Activated naive CD4-positive, alpha-beta T cell treated with Interleukin-2 at 50 U/mL for 16 hours (primary cell): ENCODE measurements at regions not wholly inside any gene's neighbourhood (a gene's known extent, or its start where the extent isn't known, plus 50 kb on each side); places are given as distances from the start of the nearest gene placed in this dataset.
A peak's percentile ranks its signal among the peaks of the same experiment; 100 is the strongest.

ENCODE experiments used
- DNase-seq: peaks from one replicate; pipeline ENCODE4 v3.0.0-alpha.2; 2020

DNA sequence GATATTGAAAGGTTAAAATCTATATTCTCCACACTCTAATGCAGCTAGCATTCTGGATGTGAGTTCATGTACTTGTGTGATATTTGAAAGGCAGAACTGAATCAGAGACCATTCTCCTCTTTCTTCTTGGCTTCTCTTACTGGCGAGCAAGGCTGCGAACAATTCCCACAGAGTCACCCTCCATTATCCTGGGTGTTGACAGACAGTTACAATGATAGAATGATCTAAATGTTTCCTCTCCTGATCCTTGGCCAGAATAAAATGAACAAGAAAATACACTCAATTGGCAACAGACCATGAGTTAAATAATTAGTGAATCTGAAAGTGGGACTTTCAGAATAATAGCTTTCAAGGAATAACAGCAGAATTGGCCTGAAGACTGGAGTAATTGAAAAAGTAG lies 342.8 kb downstream of the RAPGEF2 start:
- no peak for DNase-seq

GRCh38 chr4:159446266-159446976 lies 343.5 kb downstream of the RAPGEF2 start:
- DNase-seq = peak; percentile 3

DNA sequence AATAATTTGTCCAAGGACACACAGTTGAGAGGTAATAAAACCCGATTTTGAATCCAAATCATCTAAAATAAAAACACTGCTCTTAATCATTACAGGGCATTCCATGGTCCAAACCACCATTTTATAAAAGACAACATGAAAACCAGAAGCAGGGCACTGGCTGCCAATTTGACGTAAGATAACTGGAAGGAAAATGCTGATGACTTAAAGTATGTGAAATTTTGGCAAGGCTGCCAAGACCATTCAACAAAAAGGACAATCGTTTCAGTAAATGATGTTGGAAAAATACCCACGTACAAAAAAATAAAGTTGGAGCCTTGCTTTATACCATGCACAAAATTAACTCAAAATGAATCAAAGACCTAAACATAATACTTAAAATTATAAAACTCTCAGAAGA lies 344.4 kb downstream of the RAPGEF2 start:
- DNase-seq = no peak

DNA sequence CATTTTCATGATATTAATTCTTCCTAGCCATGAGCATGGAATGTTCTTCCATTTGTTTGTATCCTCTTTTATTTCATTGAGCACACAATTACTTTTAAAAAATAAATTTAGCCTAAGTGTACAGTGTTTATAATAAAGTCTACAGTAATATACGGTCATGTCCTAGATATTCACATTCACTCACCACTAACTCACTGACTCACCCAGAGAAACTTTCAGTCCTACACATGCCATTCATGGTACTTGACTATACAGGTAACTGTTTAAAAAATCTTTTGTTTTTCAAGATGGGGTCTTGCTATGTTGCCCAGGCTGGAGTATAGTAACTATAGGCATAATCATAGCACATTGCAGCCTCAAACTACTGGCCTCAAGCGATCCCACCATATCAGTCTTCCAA lies 348.1 kb downstream of the RAPGEF2 start:
- no peak for DNase-seq

DNA sequence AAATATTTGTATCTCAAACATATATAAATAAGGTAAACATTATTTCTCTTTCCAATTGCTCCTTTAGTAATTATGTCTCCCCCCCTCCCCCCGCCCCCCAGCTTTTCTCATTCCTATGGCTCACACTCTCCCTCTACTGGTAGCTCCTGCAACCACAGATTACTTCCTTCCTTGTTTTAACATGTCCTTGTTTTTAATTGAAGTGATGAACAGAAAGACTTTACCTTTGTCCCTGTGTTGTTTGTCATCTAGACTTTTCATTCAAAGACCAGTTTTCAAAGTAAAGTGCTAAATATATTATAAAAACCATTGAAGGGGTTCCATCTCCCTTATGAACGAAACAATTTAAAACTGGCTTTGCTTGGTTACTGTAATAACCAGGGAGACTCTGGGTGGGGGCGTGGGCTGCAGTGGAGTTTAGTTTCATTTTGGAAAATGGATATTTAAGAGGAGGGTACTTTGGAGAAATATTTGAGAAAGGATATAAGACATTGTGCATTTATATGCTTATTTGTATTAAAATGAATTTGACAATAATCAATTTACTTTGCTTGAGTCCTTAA lies 352.9 kb downstream of the RAPGEF2 start:
- DNase-seq = no peak

DNA sequence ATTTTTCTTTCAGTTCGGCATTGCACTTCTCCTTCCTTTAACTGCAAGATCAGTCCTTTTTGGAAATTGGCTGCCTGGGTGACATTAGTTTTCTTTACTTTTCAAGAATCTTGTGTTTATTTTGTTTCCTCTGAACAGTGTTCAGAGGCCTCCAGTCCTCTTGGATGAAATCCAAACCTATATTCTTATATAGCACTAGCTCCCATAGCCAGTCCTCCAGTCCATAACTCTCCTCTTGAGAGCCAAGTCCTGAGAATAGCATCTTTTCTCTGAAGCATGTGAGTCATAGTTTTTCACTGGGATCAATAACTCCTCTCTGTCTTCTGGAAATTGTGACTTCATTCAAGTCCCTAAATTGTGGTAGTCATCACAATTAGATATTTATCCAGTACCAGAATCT lies 357.5 kb downstream of the RAPGEF2 start:
- no peak for DNase-seq

DNA sequence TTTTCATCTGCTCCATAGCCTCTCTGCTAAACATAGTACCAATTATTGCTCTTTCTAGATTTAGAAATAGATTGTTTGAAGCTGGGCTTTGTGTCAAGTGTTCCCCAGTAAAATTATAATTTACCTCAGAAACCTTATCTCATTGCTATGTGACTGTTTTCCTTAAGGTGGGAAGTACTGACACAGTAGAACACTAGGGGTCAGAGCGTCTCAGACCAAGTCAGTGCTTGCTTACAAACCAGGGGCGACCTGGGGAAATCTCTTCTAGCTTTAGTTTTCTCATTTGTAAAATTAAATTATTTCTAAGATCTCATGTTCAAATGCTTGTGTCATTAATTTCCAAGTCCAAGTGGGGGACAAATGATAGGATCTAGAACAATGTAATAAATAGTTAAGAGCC lies 360.4 kb downstream of the RAPGEF2 start:
- no peak for DNase-seq

DNA sequence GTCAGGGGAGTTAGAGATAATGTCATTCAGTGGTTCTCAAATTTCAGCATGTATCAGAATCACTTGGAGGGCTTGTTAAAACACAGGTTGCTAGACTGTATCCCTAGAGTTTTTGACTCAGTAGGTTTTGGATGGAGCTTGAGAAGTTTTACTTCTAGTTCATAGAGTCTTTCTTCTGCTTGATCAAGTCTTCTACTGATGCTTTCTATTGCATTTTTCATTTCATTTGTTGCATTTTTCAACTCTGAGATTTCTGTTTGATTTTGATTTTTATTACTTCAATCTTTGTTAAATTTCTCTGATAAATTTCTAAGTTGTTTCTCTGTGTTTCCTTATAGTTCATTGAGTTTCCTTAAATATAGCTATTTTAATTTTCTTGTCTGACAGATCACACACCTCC lies 361.4 kb downstream of the RAPGEF2 start:
- DNase-seq = no peak

DNA sequence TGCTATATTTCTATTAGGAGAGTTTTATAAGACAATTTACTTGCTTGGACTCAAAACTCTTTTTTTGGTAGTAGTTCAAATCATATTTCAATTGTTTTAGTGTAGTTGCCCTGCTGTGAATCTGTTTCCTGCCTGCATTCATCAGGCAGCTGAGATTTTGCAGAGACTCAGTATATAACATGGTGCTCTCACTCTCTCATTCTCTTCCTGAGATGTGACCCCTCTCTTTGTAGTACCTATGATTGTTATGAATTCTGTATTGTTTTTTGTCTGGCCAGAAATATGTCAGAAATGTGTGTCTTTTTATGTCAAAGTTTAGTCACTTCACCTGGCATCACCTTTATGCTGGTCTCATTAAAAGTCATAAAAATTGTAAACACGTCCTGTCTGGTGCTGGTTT lies 374.0 kb downstream of the RAPGEF2 start:
- DNase-seq = no peak

GRCh38 chr4:159480826-159481225 lies 377.9 kb downstream of the RAPGEF2 start:
- no peak for DNase-seq

- DNase-seq = no peak
Measured at GRCh38 chr4:159481936-159482335, 379.1 kb downstream of the RAPGEF2 start.

DNA sequence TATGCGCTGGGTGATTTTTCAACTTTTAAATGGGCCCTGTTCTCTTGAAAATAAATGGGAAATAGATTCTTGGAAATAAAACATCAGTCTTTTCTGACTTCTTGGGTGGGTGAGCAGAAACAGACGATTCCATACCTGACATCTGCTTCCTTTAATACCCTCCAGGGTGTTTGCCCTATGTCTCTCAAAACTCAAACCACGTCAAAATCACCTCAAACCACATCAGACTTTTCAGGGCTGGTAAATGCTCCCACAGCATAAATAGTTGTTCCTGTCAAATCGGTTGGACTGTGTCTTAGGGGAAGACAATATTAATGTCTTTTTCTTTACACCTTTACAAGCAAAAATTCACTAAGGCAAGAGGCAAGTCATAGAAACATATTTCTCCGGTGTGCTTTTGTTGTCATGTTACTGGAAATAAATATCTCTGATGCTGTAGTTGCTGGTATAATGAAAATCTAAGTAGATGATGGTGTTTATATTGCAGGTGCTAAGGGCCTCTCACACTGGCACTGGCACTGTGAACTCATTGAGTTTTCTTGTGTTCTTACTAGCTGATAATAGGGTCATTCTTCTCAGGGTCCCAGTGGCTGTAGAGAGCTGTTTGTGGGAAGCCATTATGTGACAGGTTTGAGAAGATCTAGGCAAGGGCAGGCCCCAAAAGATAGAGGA lies 380.4 kb downstream of the RAPGEF2 start:
- DNase-seq = no peak

- DNase-seq = no peak
Measured at GRCh38 chr4:159483782-159484741, 381.2 kb downstream of the RAPGEF2 start.

DNA sequence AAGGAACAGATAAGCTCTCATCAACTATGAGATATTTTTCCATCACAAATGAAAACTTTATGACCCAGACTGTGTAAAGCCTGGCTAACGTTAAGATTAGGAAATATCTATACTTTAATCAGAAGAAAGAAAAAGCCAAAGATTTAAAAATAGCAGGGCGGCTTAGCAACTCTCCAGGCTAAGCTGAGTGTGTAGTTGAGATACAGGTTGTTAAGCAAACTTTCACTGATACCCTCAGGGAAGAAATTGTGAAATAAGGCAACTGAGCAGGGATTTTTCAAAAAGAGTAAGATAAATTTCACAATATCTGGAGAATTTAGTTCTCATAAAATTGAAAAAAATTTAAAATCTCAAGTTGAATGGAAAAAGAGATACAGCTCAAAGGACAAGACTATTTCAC lies 382.0 kb downstream of the RAPGEF2 start:
- no peak for DNase-seq

DNA sequence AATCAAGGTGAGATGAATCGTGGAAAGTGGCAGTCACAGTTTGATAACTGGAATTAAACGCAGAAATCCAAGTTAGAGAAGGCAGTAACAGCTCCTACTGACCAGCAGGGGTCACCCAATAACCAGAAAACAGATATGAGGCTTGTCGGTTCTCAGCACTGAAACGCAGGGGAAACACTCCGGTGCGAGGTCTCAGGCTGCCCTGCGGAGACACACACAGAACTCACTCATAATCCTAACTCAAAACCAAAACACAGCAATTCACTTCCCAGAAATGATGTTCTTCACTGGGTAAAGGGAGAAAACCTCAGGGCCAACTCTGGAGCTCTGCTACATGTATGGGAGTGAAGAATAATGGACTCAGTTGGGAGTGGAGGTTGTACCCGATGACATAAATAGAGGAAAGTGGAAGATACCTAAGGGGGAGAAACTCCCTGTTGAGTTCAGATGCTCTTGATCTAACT lies 384.4 kb downstream of the RAPGEF2 start:
- DNase-seq = no peak

DNA sequence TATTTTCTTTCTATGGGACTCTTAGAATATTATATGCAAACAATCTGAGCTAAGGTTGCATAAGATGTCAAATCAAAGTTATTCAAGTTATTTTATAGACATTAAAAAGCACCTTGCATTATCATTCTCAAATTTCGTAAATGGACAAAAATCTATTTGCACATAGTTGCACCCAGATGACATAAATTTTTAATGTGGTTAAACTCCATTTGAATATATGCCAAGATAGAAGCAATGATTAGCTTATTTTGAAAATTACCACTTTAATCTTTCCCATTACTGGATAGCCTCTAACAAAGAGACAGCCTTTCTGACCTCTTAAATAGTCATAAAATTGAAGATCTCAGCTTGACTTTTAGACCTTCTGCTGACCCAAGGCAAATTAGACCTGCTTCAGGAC lies 386.8 kb downstream of the RAPGEF2 start:
- DNase-seq = no peak

DNA sequence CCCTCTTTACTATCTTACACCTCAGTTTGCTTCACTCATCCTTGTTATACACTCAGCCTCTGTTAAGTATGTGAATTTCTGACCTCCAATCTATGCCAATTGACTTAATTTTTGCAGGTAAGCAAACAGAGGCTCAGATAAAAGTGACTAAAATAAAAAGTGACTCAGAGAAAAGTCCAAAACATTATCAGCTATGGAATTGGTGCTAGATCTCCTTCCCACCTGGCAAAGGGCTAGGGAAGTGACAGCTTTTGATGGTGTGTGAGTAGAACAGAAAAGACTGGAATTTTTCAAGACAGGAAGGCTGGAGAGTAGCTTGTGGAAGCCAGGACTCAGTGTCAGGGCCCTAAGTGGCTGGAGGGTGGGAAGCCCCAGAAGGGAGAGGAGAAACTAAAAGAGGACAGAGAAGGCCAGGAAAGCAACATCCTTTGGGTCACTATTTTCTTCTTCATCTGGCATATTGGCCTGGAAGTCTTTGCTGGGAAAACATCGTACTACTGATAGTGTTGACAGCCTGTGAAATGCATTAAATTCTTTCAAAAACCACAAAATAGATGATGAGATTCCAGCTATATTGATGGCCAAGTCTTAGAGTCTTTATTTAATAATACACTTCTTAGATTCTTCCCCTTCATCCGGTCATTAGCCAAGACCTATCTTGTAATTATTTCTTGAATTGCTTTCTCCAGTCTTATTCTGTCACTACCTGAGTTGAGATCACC lies 392.8 kb downstream of the RAPGEF2 start:
- no peak for DNase-seq

GRCh38 chr4:159496248-159496647 lies 393.4 kb downstream of the RAPGEF2 start:
- no peak for DNase-seq

- DNase-seq = no peak
Measured at GRCh38 chr4:159497936-159498335, 395.1 kb downstream of the RAPGEF2 start.

GRCh38 chr4:159498446-159499115 lies 395.7 kb downstream of the RAPGEF2 start:
- DNase-seq = no peak

- no peak for DNase-seq
Measured at GRCh38 chr4:159500861-159501260, 398.0 kb downstream of the RAPGEF2 start.
